HepG2 (cell line): ENCODE measurements at regions not wholly inside any gene's neighbourhood (a gene's known extent, or its start where the extent isn't known, plus 50 kb on each side); places are given as distances from the start of the nearest gene placed in this dataset.

Experiments
- ARNT2 ChIP-seq: sonication (generic); formaldehyde crosslinking; IDR thresholded peaks from 2 replicates; pipeline ENCODE4 v1.8.0; 2022; ENCODE audit warnings: mild to moderate bottlenecking, low read depth, missing genetic modification reagents, moderate library complexity
- ATRX ChIP-seq: sonication (generic); formaldehyde crosslinking; IDR thresholded peaks from 2 replicates; pipeline ENCODE4 v1.4.0; 2020; ENCODE audit warnings: missing genetic modification reagents, borderline replicate concordance
- FOXJ3 ChIP-seq: sonication (generic); formaldehyde crosslinking; IDR thresholded peaks from 2 replicates; pipeline ENCODE4 v1.4.0; 2020; ENCODE audit warnings: missing genetic modification reagents, mild to moderate bottlenecking, borderline replicate concordance
- GFI1 ChIP-seq: sonication (generic); formaldehyde crosslinking; IDR thresholded peaks from 2 replicates; pipeline ENCODE4 v1.5.0; 2020; ENCODE audit warnings: missing genetic modification reagents, mild to moderate bottlenecking, borderline replicate concordance
- ISL2 ChIP-seq: sonication (generic); formaldehyde crosslinking; IDR thresholded peaks from 2 replicates; pipeline ENCODE4 v1.5.0; 2020; ENCODE audit warnings: missing genetic modification reagents
- KLF15 ChIP-seq: sonication (generic); formaldehyde crosslinking; IDR thresholded peaks from 2 replicates; pipeline ENCODE4 v1.8.1; 2023; ENCODE audit warnings: borderline replicate concordance, mild to moderate bottlenecking, inconsistent platforms, missing genetic modification reagents, mixed read lengths
- KLF16 ChIP-seq, 2 experiments: sonication (generic) in 1 of 2; formaldehyde crosslinking in 1 of 2; IDR thresholded peaks; 2 replicates each; pipeline versions ENCODE4 v1.6.1 to v1.8.0; 2016 to 2023; ENCODE audit warnings: missing genetic modification reagents in 2 of 2, missing compliant biosample characterization in 1 of 2
- MEIS2 ChIP-seq: sonication (generic); formaldehyde crosslinking; IDR thresholded peaks from 2 replicates; pipeline ENCODE4 v1.9.0; 2021; ENCODE audit warnings: mild to moderate bottlenecking, missing genetic modification reagents
- MIER2 ChIP-seq: IDR thresholded peaks from 2 replicates; pipeline ENCODE4 v1.6.1; 2016; ENCODE audit warnings: missing biosample characterization, missing genetic modification reagents
- NR3C1 ChIP-seq: sonication (generic); formaldehyde crosslinking; IDR thresholded peaks from 2 replicates; pipeline ENCODE4 v1.4.0; 2020; ENCODE audit warnings: missing genetic modification reagents
- PHF21A ChIP-seq: sonication (generic); formaldehyde crosslinking; IDR thresholded peaks from 2 replicates; pipeline ENCODE4 v1.5.0; 2020; ENCODE audit warnings: mild to moderate bottlenecking, missing genetic modification reagents
- TP53 ChIP-seq: sonication (generic); formaldehyde crosslinking; conservative IDR thresholded peaks from 2 replicates; pipeline ENCODE4 v1.4.0; 2020; ENCODE audit warnings: missing genetic modification reagents
- ZBTB42 ChIP-seq: sonication (generic); formaldehyde crosslinking; IDR thresholded peaks from 2 replicates; pipeline ENCODE4 v1.5.0; 2020; ENCODE audit warnings: mild to moderate bottlenecking, missing genetic modification reagents
- ZFP82 ChIP-seq: sonication (generic); formaldehyde crosslinking; IDR thresholded peaks from 2 replicates; pipeline ENCODE4 v1.5.1; 2020; ENCODE audit warnings: mild to moderate bottlenecking, missing genetic modification reagents, borderline replicate concordance
- ZNF12 ChIP-seq: sonication (generic); formaldehyde crosslinking; IDR thresholded peaks from 2 replicates; pipeline ENCODE4 v1.5.0; 2020; ENCODE audit warnings: missing genetic modification reagents
- ZNF510 ChIP-seq: sonication (generic); formaldehyde crosslinking; IDR thresholded peaks from 2 replicates; pipeline ENCODE4 v1.4.0; 2020; ENCODE audit warnings: low read depth, mild to moderate bottlenecking, missing genetic modification reagents
- ZNF777 ChIP-seq: sonication (generic); formaldehyde crosslinking; IDR thresholded peaks from 2 replicates; pipeline ENCODE4 v1.4.0; 2020; ENCODE audit warnings: missing genetic modification reagents
- TF ChIP-seq, protein P1 (sequence below): sonication (generic); formaldehyde crosslinking; IDR thresholded peaks from 2 replicates; pipeline ENCODE4 v1.8.0; 2022; ENCODE audit warnings: low read depth, missing genetic modification reagents
- TF ChIP-seq, protein P2 (sequence below): sonication (generic); formaldehyde crosslinking; conservative IDR thresholded peaks from 2 replicates; pipeline ENCODE4 v1.4.0; 2020; ENCODE audit warnings: missing genetic modification reagents

DNA sequence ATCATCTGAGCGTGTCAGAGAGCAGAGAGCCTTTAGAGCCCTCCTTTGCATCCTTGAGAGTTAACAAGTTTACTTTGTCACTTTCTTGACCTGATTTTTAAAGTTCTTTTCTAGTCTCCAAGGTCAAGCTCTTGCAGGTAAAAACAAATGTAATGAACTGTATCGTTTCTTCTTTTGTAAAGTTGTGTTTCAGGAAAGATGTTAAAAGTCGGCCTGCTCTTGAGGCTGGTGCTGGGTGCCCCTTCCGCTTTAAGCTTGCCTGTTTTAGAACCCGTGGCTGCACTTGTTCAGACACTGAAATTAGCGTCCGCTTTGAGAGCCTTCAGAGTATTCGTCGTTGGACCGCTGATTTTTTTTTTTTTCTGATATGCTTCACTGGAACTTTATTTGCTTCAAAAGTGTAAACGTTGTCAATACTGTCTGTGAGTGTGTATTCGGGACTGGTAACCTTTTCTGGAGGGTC, 52.6 kb upstream of the ULK4 start (continued):
- TF ChIP-seq PHF21A (0 out of 2 replicates have a peak, but pooled peaks have one; percentile 27), ZNF777 (CRISPR knock-in tag) (0 out of 2 replicates have a peak, but pooled peaks have one; percentile 4), KLF16 (CRISPR knock-in tag; IDR thresholded peaks at IDR 0.05) (0 out of 4 replicates have a peak, but pooled peaks of 1 of the 2 experiments have one; percentile 15), ZNF12 (CRISPR knock-in tag) (peak; percentile 64; the same call in 1 of the 2 replicates), ATRX (CRISPR knock-in tag) (no peak), ARNT2 (CRISPR knock-in tag) (0 out of 2 replicates have a peak, but pooled peaks have one; percentile 8), GFI1 (CRISPR knock-in tag) (0 out of 2 replicates have a peak, but pooled peaks have one; percentile 6), ZNF510 (CRISPR knock-in tag) (no peak), FOXJ3 (CRISPR knock-in tag) (no peak), ZFP82 (CRISPR knock-in tag) (0 out of 2 replicates have a peak, but pooled peaks have one; percentile 25), KLF15 (CRISPR knock-in tag) (no peak), TP53 (CRISPR knock-in tag) (no peak), MEIS2 (no peak), MIER2 (CRISPR knock-in tag) (no peak), NR3C1 (CRISPR knock-in tag) (no peak), ZBTB42 (CRISPR knock-in tag) (no peak), ISL2 (CRISPR knock-in tag) (0 out of 2 replicates have a peak, but pooled peaks have one; percentile 22)
- TF ChIP-seq, protein P1, sequence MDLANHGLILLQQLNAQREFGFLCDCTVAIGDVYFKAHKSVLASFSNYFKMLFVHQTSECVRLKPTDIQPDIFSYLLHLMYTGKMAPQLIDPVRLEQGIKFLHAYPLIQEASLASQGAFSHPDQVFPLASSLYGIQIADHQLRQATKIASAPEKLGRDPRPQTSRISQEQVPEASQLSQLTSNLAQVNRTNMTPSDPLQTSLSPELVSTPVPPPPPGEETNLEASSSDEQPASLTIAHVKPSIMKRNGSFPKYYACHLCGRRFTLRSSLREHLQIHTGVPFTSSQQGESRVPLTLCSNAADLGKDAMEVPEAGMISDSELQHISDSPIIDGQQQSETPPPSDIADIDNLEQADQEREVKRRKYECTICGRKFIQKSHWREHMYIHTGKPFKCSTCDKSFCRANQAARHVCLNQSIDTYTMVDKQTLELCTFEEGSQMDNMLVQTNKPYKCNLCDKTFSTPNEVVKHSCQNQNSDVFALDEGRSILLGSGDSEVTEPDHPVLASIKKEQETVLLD: no peak
- TF ChIP-seq, protein P2, sequence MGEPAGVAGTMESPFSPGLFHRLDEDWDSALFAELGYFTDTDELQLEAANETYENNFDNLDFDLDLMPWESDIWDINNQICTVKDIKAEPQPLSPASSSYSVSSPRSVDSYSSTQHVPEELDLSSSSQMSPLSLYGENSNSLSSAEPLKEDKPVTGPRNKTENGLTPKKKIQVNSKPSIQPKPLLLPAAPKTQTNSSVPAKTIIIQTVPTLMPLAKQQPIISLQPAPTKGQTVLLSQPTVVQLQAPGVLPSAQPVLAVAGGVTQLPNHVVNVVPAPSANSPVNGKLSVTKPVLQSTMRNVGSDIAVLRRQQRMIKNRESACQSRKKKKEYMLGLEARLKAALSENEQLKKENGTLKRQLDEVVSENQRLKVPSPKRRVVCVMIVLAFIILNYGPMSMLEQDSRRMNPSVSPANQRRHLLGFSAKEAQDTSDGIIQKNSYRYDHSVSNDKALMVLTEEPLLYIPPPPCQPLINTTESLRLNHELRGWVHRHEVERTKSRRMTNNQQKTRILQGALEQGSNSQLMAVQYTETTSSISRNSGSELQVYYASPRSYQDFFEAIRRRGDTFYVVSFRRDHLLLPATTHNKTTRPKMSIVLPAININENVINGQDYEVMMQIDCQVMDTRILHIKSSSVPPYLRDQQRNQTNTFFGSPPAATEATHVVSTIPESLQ (CRISPR knock-in tag): no peak
